ENCODE measurements at regions not wholly inside any gene's neighbourhood (a gene's known extent, or its start where the extent isn't known, plus 50 kb on each side); places are given as distances from the start of the nearest gene placed in this dataset.
"Not testable (repeated sequence)": the region's sequence is repeated elsewhere in the genome, so short reads cannot be mapped to it uniquely, and the experiment has no call there.

DNA sequence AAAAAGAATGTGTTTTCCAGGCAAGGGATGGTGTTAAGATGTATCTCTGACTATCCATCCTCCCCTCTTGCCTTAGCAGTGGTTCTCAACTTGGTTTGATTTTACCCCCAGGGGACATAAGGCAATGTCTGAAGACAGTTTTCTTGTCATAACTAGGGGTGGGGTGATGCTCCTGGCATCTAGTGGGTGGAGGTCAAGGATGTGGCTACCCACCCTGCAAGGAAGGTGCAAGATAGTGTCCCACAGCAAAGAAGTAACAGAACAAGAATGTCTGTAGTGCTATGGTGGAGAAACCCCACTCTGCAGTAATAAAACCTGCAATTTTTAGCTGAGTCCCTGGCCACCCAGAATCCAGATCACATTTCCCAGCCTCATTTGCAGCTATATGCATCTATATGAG is 81.2 kb upstream of the TBL1X start:
- no peak for DNase-seq (ENCODE audit: low read depth)

GRCh38 chrX:9388450-9388849 is 76.4 kb upstream of the TBL1X start:
- DNase-seq (ENCODE audit: low read depth) = no peak

DNA sequence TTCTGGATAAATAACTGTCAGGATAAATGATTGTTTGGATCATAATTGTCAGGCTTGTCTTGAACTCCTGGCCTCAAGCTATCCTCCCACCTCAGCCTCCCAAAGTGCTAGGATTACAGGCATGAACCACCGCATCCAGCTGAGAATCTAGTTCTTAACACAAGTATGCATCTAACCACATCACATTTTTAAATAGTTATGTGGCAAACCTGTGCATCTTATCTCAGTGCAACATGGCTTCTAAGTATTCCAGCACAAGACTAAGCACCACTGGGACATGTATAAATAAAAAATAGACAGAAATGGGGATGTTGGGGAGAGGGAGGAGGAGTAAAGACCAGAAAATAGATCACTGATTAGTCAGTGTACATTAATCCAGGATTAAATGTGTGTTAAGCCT is 74.7 kb upstream of the TBL1X start:
- peak; percentile 91 for DNase-seq (ENCODE audit: low read depth)

DNA sequence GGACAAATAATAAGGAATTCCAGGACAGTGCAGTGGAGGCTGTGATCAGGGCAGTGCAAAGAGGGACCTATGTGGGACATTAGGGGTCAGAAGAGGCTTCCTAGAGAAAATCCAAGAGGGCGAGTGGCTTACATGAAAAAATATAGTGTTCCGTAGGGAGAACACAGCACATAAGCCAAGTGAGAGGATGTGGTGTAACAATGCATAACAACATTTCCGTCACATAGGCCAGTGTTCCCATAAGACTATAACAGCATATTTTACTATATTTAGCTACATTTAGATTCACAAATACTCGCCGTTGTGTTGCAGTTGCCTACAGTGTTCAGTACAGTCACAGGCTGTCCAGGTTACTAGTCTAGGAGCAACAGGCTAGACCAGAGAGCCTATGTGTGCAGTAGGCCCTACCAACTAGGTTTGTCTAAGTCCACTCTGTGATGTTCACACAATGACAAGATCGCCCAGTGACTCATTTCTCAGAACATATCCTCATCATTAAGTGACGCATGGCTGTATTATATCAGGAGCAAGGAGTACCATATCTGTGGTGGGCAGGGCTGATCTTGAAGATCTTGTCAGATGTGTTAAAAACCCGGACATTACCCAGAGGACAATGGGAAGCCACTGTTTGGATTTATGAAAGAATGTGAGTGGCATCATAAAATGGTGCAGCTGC is 74.0 kb upstream of the TBL1X start:
- DNase-seq (ENCODE audit: low read depth) = no peak

DNA sequence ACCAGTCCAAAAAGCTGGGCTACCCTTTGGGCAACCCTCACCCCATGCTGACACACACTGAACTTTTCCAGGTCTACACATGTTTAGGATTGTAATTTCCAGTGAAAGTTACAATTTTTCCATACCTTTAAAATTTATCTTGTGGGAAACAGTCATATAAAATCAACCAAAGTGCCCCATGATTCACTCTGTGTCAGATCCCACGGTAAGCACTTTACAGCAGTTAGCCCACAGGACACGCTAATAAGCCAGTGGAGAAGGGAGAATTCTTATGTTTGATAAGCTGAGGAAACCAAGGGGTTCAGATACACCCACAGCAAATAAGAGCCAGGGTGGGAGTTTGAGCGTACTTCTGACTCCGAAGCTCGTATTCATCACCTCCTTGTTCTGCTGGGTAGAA is 72.4 kb upstream of the TBL1X start:
- DNase-seq (ENCODE audit: low read depth) = peak; percentile 26

- DNase-seq (ENCODE audit: low read depth) = no peak
These were observed 71.3 kb upstream of the TBL1X start for GRCh38 chrX:9393571-9393970.

DNA sequence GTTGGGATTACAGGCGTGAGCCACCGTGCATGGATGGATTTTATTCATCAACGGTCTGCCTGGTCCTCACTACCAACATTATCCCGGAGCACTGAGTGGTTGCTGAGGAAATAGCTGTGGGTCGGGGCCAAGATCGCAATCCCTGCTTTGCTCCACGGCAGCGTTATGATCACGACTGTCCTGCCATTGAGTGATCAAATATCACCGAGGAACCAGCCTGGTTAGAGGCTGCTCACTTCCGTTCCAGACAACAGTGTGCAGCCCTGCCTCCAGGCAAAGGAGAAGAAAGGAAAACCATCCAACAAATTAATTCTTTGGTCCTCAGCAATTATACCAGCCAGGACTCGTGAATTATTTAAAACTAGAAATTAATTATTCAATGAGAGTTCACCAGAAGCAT is 70.6 kb upstream of the TBL1X start:
- no peak for DNase-seq (ENCODE audit: low read depth)

DNA sequence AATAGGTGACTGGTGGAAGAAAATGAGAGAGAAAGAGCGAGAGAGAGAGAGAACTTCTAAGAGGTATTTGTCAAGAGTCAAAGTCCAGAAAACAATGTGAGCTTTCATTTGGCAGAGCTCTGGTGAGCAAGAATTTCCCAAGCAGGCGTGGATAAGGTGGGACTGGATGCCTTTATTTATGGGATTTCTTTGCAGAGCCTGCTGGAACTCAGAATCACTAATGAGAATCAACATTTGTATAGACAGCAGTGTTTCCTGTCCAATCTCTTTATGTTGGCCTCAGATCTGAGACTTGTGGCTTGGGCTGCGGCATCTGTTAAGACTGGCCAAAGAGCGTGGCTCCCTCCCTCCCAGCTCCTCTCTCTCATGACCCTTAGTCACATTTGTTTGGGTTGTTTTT is 67.9 kb upstream of the TBL1X start:
- peak; percentile 42 for DNase-seq (ENCODE audit: low read depth)

DNA sequence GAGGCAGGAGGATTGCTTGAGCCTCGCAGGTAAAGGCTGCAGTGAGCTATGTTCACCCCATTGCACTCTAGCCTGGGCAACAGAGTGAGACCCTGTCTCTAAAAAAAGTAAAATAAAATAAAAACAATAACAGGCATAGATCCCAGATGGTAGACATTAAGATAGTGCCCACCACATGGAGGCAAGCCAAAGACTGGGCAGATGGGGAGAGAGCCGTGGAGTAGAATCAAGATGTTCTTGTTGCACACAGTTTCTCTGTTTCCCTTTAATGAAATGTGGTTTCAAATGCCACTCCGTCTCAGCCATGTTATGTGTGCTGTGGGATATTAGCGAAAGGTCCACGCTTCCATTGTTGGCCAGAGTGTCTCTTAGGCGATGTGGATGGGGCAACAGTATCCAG is 63.8 kb upstream of the TBL1X start:
- no peak for DNase-seq (ENCODE audit: low read depth)

GRCh38 chrX:9403374-9403773 is 61.5 kb upstream of the TBL1X start:
- DNase-seq (ENCODE audit: low read depth) = no peak

GRCh38 chrX:9405635-9406034 is 59.2 kb upstream of the TBL1X start:
- DNase-seq (ENCODE audit: low read depth) = not testable (repeated sequence)

DNA sequence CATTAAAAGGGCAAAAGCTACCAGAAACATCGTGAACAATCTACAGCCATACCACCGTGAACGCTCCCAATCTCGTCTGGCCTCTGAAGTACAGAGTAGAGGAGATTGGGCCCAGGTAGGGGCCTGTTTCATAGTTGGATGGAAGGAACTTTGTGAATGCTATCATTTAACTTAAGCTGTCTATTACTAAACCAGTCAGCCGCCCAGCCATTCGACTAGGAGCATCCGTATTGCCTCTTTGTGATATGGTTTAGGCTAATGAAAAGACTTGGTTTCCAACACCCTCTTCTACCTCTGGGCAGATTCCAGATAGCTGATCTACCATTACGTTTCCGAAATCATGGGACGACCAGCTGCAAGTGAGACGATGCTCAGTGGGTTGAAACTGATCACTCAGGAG is 54.0 kb upstream of the TBL1X start:
- DNase-seq (ENCODE audit: low read depth) = not testable (repeated sequence)

GRCh38 chrX:9411682-9412081 is 53.2 kb upstream of the TBL1X start:
- not testable (repeated sequence) for DNase-seq (ENCODE audit: low read depth)

- no peak for DNase-seq (ENCODE audit: low read depth)
These were observed 50.4 kb upstream of the TBL1X start for GRCh38 chrX:9414416-9414815.
